ENCODE measurements at regions not wholly inside any gene's neighbourhood (a gene's known extent, or its start where the extent isn't known, plus 50 kb on each side); places are given as distances from the start of the nearest gene placed in this dataset.
"Not testable (repeated sequence)": the region's sequence is repeated elsewhere in the genome, so short reads cannot be mapped to it uniquely, and the experiment has no call there.

DNA sequence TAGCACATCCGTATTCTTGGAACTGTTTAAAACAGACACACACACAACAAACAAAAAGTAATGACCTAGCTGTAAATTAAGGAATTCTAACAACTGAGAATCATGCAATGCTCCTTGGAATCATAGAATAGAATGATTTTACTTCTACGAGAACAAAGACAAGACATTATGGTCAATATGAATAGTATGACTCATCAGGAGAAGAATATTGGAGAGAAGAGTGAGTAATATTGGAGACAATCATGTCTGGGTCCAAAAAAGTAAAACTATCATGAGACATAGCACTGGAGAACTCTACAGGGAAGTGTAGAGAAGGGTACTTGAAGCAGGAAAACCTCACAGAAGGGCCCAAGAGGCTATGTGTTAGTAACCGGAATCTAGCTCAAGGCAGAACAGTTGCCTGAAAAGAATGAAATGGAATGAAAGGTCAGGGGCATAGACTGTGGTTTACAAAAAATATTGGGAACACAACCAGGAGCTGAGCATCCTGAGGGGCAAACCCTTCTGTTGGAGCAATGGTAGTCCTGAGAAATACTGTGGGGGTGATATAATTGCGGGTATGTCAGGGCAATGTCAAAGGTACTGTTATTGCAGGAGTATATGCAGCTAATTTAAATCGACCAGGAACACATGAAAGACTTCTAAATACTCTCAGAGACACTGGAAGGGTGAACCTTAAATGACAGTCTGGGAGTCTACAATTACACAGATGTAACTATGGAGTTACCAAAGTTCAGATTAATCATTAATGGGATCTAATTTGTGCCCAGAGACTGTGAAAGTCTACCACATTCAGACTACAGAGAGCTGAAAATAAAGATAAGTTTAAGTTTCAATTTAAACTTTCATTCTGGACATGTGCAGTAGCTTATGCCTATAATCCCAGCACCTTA lies 201.2 kb downstream of the BCHE start:
- no peak for DNase-seq (ENCODE audit: low read depth)

GRCh38 chr3:165624761-165625160 lies 212.5 kb downstream of the BCHE start:
- DNase-seq (ENCODE audit: low read depth) = no peak

DNA sequence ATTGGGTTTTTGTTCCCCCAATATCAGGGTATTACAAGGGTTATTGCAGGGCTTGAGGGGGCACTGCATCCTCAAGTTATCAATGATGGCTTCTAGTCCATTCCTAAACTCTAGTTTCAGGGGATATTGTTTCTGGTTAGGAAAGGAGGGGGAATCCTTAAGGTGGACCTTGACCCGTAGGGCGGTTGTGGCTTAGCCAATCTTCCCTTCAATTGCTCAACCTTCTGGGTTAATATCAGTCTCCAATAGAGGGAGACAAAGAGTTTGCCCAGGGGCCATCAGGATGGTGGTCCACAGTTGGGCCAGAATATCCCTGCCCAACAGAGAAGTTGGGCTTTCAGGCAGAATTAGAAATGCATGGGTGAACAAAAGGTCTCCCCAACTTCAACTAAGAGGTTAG lies 214.9 kb downstream of the BCHE start:
- no peak for DNase-seq (ENCODE audit: low read depth)

DNA sequence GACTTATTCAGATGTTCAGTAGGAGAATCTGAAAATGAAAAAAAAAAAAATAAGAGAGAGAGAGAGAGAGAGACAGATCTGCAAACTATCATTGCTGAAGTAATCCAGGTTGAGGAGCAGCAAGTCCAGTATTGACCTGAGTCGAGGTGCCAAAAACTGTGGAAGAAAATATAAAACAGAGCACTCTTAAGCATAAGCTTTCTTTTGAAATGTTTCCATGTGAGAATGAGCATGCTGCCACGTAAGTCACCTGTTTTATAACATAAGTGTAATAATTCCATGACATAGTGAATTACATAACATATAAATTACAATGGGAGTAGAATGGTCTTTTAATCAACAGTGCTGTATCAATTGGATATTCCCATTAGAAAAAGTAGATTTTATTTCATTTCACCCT lies 218.2 kb downstream of the BCHE start:
- DNase-seq (ENCODE audit: low read depth) = no peak

DNA sequence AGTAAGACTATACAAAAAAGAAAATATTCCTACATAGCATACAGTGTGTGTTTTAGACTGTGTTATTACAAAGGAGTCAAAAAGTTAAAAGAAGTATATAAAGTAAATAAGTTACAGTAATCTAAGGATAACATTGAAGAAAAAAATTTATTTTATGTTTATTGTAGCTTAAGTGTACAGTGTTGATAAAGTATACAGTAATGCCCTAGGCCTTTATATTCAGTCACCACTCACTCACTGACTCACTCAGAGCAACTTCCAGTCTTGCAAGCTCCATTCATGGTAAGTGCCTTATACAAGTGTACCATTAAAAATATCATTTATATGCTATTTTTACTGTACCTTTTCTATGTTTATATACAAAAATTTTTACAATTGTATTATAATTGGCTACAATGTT lies 220.1 kb downstream of the BCHE start:
- no peak for DNase-seq (ENCODE audit: low read depth)

DNA sequence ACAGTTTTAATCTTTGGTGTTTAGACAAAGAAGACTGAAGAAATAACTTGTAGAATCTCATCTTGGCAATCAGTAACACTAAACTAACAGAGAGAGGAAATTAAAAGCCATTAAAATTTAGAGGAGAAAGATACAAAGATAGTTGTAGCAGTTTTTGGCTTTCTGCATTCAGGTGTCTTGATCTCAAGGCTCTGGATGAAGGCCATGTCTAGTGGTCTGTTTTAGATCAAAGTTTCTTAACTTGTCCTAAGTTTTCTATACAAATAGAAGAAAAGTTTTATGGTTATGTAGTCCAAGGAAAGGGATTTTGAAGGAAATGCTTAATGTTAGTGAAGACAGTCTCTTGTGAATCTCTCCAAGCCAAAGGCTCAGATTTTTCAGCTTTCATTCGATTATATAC lies 222.9 kb downstream of the BCHE start:
- DNase-seq (ENCODE audit: low read depth) = no peak

- DNase-seq (ENCODE audit: low read depth) = no peak
Observed at GRCh38 chr3:165613014-165613413, 224.2 kb downstream of the BCHE start.

DNA sequence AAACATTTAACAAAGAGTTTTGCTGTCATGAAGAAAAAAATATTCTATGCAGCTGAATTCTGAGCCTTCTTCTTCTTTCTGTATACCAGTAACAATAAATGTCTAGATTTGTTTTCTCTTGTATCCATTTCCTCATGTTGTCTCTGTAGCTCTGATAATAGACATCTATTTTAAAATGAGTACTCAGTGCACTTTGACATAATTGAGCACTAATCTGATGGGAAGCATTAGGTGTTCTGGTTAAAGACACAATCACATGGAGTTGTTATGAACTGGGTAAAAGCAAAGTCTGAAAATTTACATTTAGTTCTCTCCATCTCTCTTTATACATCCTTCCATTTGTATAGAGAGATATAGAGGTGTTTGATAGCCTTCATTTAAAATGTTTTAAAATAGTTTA lies 230.0 kb downstream of the BCHE start:
- no peak for DNase-seq (ENCODE audit: low read depth)

DNA sequence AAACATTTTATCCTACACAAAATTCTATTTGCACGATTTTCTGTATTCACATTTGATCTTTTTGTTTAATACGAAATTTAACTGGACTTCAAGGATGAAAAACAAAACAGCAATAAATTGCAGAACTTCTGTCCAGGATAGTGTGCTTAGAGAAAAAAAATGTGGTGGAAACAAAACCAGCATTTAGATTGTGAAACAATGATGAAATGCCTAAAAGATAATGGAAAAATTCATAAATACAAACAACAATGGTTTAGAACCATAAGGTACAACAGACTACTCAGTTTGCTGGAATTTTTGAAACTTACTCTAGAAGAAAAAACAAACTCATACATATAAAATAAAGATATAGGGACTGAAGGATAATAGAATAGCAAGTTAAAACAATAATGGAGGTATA lies 234.0 kb downstream of the BCHE start:
- no peak for DNase-seq (ENCODE audit: low read depth)

DNA sequence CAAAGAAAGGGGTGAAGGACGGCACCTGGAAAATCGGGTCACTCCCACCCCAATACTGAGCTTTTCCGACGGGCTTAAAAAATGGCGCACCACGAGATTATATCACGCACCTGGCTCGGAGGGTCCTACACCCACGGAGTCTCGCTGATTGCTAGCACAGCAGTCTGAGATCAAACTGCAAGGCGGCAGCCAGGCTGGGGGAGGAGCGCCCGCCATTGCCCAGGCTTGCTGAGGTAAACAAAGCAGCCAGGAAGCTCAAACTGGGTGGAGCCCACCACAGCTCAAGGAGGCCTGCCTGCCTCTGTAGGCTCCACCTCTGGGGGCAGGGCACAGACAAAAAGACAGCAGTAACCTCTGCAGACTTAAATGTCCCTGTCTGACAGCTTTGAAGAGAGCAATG lies 264.7 kb downstream of the BCHE start:
- DNase-seq (ENCODE audit: low read depth) = not testable (repeated sequence)

GRCh38 chr3:165568907-165569462 lies 268.2 kb downstream of the BCHE start:
- DNase-seq (ENCODE audit: low read depth) = no peak

DNA sequence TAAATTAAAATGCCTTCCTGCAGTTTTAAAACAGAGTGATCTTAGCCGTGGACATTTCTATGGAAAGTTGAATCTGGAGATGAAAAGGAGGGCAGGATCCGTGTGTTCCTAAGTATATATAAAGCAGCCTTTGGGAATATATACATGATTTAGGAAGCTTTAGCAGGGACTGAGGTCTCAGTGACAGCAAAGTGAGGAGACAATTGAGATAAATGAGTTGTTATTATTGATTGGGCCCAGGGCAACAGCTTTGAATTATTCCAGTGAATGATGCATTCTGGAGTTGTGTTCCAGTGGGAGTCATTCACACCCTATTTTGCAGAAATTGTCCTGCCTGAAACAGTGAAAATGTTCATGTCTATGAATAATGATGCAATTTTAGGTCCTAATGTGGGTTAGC lies 281.4 kb downstream of the BCHE start:
- no peak for DNase-seq (ENCODE audit: low read depth)

DNA sequence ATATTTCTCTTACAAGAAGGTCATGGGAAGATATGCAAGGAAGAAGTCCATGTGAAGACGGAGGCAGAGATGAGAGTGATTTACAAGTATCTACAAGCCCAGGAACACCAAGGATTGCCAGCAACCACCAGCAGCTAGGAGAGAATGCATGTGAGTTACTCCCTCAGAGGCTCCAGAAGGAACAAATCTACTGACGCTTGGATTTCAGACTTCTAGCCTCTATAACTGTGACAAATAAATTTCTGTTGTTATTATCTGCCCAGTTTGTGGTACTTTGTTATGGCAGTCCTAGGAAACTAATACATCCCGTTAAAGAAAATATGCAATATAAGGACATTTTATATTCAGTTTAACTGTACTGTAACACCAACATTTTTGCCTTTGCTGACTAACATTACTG lies 283.9 kb downstream of the BCHE start:
- no peak for DNase-seq (ENCODE audit: low read depth)

DNA sequence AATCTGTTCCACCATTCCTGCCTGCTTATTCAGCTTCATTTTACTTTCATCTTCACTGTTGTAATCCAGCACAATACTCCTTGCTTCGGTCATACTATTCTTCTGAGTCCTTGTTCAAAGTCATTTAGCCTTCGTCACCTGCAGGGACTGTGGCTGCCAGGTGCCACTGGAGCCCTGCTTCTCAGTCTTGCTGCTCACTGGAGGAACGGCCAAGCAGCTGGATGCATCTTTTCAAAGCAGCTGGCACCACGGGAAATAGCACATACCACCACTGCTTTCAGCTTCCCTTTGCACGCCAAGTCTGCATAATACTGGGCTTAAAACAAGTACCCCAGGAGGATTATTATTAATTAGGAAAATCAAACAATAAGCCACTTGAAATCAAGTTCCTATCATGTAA lies 287.6 kb downstream of the BCHE start:
- DNase-seq (ENCODE audit: low read depth) = no peak

GRCh38 chr3:165549037-165549436 lies 288.2 kb downstream of the BCHE start:
- no peak for DNase-seq (ENCODE audit: low read depth)

DNA sequence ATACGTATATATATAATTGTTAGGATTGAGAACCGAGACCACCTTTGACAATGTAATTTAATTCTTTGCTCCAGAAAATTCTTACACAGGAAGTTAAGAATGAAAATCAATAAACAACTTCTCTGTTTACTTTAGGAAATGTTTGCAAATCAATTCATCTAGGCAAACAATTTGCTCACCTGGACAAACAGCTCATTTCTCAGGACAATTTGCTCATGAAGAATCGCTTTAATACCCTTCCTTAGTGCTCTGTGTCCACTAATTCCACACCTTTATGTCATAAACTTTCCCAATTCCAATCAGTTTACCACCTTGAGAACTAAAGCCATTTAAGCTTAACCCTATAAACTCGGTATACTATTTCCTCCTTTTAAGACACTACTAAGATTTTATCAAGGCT lies 292.2 kb downstream of the BCHE start:
- DNase-seq (ENCODE audit: low read depth) = no peak

DNA sequence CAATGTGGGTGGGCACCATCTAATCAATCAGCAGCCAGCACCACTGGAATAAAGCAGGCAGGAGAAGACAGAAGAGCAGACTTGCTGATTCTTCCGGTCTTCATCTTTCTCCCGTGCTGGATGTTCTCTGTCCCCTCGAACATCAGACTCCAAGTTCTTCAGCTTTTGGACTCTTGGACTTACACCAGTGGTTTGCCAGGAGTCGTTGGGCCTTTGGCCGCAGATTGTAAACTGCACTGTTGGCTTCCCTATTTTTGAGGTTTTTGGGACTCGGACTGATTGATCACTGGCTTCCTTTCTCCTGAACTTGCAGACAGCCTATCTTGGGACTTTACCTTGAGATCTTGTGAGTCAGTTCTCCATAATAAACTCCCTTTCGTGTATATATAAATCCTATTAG lies 292.8 kb downstream of the BCHE start:
- no peak for DNase-seq (ENCODE audit: low read depth)

DNA sequence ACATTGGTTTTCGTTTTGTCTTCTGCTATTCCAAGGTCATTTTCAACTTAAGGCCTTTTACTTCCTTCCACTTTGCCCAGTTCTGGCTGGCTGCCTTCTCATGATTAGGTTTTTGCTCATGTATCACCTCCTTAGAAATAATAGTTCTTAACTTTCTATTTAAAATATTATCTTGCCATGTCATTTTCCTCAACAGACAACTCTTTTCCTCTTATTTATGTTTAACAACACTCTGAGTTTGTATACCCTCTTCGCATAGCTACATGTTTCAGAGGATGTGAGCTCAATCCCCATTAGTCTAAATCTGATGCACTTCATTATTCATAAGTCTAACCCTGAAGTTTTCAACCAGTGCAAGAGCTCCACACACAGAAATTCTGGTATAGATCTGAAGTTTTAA lies 299.1 kb downstream of the BCHE start:
- DNase-seq (ENCODE audit: low read depth) = no peak

DNA sequence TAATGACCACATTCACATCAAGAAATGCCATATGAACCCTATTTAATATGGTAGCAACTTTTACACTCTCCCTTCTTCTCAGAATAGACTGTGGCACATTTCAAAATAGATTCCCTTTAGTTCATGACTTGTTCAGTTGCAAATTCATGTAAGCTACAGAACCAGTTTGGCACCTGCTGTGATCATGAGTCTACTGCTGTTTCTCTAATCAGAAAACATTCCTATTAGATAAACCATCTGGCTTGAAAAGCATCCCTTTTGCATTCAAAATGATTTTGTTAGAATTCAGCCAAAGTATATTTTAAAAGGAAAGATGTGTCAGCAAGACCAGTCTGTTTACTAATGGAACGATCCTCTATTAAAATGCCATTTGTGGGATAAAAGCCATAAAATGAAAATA lies 304.4 kb downstream of the BCHE start:
- no peak for DNase-seq (ENCODE audit: low read depth)

GRCh38 chr3:165529451-165529850 lies 307.8 kb downstream of the BCHE start:
- no peak for DNase-seq (ENCODE audit: low read depth)

DNA sequence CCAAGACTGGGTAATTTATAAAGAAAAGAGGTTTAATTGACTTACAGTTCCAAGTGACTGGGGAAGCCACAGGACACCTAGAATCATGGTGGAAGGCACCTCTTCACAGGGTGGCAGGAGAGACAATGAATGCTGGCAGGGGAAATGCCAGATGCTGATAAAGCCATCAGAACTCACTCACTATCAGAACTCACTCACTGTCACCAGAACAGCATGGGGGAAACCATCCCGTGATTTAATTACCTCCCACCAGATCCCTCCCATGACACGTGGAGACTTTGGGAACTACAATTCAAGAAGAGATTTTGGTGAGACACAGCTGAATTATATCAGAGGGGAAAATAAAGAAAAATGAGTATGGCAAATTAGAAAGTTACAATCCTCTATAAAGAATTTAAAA lies 310.9 kb downstream of the BCHE start:
- DNase-seq (ENCODE audit: low read depth) = no peak

DNA sequence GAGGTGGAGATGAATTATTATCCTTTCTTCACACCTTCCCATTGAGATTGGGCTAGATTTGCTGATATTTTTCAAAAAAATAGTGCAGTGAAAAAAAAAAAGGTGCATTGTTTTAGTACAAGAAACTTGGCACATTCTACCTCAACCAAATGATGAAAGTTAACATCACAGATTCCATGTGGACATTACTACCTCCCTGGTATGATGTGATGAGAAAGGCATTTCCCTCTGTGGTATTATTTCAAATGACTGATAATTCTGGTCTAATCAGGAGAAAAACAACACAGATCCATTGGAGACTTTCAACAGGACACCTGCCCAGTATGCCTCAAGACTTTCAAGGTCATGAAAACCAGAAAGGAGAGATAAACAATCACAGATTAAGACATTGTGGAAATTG lies 313.4 kb downstream of the BCHE start:
- DNase-seq (ENCODE audit: low read depth) = no peak

- no peak for DNase-seq (ENCODE audit: low read depth)
Observed at GRCh38 chr3:165522386-165522785, 314.8 kb downstream of the BCHE start.
